Activated CD4-positive, alpha-beta T cell treated with anti-CD3 and anti-CD28 coated beads for 24 hours (primary cell): ENCODE measurements at regions not wholly inside any gene's neighbourhood (a gene's known extent, or its start where the extent isn't known, plus 50 kb on each side); places are given as distances from the start of the nearest gene placed in this dataset.
"Not testable (repeated sequence)": the region's sequence is repeated elsewhere in the genome, so short reads cannot be mapped to it uniquely, and the experiment has no call there.

Experiments
- DNase-seq, 2 donors: peaks; one replicate each; pipeline ENCODE4 v3.0.0-alpha.2; 2020; ENCODE audit warnings: low read depth in 2 of 2

DNA sequence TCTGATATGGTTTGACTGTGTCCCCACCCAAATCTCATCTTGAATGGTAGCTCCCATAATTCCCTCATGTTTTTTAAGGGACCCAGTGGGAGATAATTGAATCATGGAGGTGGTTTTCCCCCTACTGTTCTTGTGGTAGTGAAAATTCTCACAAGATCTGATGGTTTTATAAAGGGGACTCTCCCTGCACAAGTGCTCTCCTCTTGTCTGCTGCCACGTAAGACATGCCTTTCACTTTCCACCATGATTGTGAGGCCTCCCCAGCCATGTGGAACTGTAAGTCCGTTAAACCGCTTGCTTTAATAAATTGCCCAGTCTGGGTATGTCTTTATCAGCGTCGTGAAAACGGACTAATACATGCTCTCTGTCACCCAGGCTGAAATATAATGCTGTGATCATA is 200.9 kb upstream of the SLIT2 start:
- DNase-seq, result no peak

DNA sequence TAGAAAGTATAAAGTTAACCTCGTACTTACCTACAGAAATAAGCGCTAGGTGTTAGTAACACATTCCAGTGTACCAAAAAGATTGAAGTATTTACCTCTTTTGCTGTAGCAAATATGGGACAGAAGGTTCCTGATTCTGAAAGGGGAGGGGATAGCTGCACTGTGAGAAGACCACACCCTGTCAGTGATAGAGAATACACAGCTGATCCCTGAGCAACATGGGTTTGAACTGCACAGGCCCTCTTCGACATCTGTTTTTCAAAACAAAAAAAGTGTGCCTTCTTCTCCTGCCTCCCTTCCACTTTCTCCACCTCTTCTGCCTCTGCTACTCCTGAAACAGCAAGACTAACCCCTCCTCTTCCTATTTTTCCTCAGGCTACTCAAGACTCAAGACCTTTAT is 201.8 kb upstream of the SLIT2 start:
- no peak for DNase-seq

DNA sequence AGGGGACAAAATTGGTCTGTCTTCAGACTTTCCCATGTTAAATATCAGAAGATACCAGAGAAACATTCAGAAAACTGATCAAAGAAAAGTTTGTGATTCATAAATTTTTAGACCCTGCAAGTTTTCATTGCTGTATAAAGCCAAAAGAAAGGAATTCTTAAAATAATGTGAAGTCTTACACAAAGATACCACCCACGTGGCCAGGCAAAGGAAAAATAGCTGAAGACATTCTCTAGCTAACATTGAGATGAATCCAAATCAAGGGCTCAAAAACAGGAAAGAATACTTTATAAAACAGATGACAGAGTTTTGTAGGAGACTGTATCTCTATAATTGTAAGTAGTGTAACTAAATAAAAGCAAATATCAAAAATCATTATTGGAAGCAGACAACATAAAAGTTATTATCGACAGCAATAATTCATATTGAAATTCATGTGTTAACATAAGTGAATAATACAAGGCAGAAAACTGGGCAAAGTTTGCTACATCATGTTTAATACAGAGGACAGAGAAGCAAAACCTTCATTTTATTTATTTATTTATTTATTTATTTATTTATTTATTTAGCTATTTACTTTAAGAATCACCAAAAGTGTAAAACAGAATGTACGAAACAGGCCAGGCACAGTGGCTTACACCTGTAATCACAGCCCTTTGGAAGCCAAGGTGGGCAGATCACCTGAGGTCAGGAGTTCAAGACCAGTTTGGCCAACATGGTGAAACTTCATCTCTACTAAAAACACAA is 204.6 kb upstream of the SLIT2 start:
- no peak for DNase-seq

DNA sequence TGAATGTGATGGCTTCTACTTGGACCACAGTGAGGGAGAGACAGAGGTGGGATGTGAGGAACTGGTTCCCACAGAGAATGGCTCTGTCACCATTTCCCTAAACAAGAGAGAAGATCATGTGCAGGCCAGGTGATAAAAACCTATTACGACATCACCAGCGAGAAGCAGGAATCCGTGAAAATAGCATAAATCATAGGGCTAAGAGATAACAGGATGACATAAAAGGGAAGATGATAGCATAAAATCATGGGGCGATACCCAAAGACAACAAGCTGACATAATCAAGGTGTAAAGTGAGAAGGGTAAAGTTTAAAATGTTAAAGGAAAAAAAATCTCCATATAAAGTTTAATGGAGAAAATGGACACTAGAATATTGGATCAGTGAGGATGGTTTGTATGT is 205.5 kb upstream of the SLIT2 start:
- DNase-seq, result no peak

DNA sequence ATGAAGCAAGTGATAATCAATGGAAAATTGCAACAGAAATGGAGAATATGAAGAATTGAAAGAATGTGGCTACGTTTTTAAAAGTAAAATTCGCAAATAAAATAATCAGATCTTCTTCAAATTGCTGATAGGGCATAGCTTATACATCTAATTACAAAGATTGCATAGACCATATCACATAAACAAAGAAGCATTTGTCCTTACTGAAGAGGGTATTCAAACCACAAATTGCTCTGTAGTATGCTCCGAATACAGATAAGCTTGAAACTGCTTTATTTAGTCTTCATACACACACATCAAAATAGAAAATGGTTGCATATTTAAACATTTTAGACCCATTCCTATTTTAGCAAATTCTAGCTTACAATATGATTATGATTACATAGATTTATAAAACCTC is 206.7 kb upstream of the SLIT2 start:
- no peak for DNase-seq

DNA sequence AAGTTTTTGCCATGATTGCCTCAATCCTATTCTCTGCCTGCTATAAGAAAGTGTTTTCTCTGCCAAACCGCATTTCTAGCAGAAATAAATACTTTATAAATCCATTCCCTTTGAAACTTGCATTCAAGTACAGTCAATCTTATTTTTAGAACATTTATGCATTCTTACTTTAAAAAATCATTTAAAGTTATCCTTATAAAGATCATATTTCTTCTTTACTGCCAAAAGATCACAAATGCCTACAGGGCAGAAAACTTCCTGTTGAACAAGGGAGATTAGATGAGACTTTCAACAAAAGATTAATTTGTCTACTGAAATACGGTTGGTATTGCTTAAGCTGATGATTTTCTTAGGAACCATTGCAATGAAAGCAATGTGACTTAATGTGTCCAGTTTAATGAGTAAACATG is 207.2 kb upstream of the SLIT2 start:
- no peak for DNase-seq

DNA sequence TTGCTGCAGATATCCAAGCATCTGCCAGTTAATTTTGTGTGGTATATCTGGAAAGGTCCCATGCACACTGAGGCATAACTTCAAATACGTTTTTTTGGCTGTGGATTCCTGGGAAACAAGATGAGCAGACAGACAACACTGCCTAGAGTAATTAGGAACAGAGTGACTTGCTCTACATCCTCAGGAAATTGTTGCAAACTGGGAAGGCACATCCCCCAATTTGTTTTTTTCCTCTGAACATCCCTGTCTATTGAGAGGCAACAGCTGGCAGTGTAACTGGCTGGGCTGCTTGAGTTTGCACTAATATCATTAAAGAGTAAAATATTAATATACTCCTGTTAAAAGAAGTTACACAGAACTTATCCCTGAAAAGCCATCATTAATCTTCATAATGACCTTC is 207.7 kb upstream of the SLIT2 start:
- no peak for DNase-seq

DNA sequence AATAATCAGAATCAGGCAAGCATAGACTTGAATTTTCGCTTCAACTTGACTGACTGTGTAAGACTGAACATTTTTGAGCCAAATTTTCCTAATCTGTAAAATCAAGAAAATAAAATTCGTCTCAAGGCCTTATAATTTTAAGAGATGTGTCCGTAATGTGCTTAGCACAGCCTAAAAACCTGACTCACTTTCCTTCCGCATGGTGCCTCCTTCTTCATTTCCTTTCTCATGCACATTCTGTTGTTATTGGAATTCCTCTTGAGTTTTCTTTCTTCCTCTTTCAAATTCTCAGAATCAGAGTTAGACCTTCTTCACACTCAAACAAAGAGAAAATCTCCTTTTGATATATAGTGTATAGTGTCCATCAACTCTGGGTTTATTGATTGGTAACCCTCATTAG is 208.9 kb upstream of the SLIT2 start:
- no peak for DNase-seq

DNA sequence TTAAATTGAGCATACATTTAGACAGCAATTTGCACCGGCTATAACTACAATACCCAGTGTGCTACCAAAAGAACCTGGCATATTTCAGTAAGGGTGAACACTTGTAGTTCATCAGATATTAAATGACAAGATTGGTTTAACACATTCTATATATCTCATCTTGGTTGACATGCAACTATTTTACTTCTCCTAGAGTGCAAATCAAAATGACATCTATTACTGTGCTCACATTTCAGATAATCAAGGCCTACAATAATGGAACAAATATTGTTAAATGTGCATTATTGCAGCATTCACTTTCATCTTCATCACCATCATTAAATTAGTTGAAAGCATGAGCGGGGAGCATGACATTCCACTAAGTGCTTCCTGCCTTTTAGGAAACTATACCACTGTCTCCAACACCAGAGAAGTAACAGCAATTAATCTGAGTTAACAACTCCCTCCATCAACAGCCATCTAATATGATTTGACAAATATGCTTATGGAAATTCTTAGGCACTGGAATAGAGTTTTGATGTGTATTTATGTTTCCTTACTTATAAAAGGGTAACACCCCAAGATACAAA is 209.8 kb upstream of the SLIT2 start:
- DNase-seq, result no peak

DNA sequence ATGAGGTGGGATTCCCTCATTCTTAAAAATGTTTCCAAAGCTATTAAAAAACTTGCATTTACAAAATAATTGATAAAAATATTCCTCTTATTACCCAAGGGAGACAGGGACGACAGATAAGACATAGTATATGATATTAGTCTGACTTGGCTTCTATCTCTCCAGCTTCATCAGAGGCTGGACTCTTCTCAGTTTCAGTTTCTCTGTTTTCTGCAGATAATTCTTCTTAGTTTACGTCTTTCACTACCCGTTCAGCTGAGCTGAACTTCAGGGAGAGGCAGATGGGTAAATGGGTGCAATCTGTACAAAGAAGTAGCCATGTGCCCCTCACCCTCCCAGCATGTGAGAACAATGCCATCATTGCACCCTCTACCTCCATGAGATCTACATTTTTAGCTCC is 214.0 kb upstream of the SLIT2 start:
- no peak for DNase-seq

DNA sequence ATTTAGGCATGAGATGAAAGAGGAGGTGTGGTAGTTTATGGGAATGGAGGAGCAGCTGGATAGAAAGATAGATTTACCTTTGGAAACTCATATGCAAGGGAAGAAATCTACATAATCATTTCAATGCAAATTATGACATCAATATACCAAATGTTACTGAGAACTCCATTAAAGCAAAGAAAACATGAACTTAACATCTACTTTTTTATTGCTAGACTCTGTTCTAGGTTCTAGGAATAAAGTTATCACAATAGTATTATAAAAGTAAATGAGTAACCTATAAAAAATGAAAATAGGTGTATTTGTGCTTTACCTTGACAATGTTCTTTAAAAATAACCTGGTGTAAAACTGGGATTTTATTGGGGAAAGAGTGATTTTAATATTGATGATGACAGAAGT is 221.6 kb upstream of the SLIT2 start:
- no peak for DNase-seq

DNA sequence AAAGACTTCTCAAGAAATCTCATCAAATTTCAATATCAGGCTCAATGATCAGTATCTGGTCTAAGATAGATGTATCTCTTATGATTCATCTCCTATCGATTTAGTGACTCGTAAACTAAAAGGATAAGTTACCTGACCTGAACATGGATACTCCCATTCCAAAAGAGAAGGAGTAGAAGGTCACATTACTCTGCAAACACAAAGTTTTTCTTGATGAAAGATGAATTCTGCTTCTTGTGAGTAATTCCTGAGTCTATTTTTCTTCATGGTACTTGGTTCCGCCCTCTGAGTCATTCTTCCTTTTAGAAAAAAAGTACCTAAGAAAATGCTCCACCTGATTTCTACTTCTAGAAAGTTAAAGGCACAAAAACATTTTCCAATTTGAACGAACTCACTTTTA is 223.1 kb upstream of the SLIT2 start:
- DNase-seq, result no peak

DNA sequence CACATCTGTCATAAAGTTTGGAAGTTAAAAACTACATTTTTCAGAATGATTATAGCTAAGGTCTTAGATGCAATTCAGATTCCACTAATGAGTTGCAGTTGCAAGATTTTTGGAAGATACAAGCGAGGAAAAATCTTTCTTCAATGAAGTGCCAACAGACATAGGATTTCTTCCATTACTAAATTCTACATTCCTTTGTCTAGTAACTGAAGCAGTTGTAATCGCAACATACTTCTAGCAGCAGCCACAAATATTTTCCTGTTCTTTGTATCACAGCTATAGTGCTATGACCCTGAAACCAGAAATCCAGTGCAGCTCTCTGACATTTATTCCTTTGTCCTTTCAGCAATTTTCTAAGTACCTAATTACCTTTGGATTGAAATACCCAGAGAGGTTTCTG is 225.2 kb upstream of the SLIT2 start:
- DNase-seq, result no peak

DNA sequence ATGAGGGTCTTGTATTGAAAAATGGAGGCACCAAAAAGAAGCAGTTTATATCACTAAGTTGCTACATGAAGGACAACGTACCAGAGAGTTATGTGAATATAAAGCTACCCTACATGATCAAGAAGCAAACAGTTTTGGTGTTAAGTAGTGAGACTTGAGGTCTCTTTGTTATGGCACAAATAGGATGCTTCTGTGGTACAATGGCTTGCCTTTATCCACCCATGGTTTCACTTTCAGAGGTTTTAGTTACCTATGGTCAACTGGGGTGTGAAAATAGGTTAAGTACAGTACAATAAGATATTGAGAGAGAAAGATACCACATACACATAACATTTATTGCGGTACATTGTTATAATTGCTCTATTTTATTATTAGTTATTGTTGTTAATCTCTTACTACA is 229.2 kb upstream of the SLIT2 start:
- DNase-seq, result no peak

DNA sequence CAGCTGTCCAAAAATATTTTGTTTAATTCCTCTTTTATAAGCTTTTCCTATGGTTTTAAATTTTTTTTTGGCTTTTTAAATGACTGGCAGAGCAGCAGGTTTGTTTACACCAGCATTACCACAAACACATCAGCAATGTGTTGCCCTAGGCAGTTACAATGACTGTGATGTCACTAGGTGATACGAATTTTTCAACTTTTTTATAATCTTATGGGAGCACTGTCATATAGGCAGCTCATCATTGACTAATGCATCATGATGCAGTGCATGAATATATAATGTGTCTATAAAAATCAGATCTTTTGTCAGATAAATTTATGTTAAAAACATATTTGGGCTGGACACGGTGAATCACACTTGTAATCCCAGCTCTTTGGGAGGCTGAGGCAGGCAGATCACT is 231.6 kb upstream of the SLIT2 start:
- DNase-seq, result no peak

DNA sequence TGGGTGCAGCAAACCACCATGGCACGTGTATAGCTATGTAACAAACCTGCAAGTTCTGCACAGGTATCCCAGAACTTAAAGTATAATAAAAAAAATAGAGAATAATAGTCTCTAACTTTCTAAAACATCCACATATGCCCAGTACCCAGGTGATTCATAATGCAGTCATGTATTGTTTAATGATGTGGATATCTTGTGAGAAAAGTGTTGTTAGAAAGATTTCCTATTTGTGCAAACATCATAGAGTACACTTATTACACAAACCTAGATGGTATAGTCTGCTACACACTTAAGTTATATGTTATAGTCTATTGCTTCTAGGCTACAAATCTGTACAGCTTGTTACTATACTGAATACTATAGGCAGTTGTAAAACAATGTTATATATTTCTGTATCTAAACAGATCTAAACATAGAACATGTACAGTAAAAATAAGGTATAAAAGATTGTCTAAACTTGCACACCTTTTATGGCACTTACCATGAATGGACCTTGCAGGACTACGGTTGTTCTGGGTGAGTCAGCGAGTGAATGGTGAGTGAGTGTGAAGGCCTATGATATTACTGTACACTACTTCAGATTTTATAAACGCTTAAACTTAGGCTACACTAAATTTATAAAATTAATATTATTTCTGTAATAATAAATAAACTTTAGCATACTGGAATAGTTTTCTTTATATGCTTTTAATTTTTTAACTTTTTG is 232.2 kb upstream of the SLIT2 start:
- no peak for DNase-seq

DNA sequence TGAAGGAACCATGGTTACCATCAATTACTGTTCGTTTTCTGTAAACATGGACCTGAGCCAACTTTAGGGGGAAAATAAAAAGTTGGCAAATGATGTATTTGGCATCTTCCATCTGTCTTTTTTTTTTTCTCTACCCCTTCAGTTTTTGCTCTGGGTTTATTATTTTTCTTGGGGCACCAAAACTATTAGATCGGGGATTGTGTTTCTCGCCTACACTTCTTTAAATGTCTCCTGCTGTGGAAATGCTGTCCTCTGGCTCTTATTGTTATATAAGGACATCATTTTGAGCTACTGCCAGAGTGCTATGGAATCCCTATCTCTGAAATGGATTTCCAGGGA is 234.0 kb upstream of the SLIT2 start:
- no peak for DNase-seq

DNA sequence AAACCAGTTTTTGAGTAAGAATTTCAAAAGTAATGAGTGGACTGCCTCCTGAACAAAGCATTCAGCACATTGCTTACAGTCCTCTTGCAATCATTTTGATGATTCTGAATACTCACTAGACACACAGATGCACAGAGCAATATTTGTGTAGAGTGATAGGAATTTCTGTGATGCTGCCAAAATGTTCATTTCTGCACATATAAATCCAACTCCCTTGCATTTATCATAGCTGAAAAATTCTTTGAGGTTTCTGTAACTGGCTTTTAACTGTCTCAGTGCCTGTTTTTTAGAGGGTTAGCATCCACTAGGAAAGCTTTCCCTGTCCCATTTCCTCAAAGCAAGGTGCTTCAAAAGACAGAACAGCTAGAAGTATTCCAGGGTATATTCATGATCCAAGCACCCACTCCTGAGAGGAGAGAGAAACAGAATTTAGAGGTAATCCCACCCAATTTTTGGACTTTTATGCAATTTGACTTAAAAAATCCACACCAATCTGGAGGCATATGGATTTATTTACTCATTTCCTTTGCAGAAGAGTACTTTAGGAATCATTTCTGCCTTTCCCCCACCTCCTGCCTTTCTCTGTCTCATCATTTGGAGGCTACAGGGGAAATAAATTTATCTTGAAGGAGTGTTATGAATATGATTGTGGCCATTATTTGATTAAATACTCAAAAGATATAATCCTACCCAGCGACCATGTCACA is 234.5 kb upstream of the SLIT2 start:
- no peak for DNase-seq

DNA sequence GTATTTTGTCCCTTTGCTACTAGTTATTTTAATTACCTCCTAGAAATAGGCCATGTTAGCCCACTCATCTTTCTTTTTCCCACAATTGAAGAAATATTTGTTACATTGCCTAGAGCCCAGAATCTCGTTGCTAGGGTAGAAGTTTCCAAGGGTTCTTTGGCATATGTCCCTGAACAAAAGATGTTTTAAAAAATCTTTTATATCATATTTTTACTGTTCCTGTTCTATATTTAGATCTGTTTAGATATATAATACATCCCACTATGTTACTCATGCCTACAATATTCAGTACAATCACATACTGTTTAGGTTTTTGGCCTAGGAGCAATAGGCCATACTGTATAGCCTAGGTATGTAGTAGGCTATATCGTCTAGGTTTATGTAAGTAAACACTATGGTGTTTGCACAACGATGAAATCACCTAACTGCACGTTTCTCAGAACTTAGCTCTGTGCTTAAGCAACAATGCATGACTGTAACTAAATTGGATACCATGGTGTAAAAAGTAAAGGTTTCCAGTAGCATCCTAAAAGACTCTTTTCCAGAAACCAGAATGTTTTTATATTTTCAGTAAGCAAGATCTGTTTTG is 236.0 kb upstream of the SLIT2 start:
- no peak for DNase-seq

DNA sequence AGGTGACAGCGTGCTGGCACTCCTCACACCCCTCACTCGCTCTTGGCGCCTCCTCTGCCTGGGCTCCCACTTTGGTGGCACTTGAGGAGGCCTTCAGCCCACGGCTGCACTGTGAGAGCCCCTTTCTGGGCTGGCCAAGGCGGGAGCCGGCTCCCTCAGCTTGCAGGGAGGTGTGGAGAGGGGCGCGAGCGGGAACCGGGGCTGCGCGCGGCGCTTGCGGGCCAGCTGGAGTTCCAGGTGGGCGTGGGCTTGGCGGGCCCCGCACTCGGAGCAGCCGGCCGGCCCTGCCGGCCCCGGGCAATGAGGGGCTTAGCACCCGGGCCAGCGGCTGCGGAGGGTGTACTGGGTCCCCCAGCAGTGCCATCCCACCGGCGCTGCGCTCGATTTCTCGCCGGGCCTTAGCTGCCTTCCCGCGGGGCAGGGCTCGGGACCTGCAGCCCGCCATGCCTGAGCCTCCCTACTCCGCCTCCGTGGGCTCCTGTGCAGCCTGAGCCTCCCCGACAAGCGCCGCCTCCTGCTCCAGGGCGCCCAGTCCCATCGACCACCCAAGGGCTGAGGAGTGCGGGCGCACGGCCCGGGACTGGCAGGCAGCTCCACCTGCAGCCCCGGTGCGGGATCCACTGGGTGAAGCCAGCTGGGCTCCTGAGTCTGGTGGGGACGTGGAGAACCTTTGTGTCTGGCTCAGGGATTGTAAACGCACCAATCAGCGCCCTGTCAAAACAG is 247.7 kb upstream of the SLIT2 start:
- DNase-seq, result not testable (repeated sequence)

DNA sequence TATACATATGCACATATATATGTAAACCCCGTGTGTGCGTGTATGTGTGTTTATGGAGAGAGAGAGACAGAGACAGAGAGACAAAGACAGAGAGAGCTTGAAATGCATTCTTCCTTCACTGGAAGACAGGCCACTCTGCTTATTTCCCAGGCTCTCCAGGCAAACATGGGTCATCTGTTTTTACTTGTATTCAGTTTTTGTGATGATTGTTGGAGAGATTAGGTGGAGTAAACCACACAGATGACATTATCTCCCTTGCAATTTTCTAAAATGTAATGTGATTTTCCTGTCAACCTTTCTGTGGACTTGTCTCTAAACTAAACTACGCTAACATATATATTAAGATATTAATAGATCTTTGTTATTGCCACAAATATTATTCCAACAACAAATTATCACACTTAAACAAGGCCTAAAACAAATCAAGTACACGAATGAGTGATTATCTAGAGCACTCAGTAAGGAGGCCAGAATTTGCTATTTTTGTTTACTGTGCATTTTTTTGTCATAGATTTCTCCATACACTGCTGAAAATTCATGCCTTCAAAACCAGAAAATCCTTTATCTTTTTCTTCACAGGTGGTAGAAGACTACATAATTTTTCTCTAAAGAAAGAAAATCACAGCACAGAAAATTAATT is 251.8 kb upstream of the SLIT2 start:
- no peak for DNase-seq
